Colon (tissue), 2 donors: ENCODE measurements at regions not wholly inside any gene's neighbourhood (a gene's known extent, or its start where the extent isn't known, plus 50 kb on each side); places are given as distances from the start of the nearest gene placed in this dataset.

Experiments used
- FAIRE-seq: peaks from 2 replicates; lab custom pipeline; 2012; peaks lifted over from hg19 to GRCh38; lab: Jason Lieb, UNC
- donor health status: control.
- donor health status: control.

- FAIRE-seq, result no peak
These were observed 807.8 kb upstream of the FOXG1 start for GRCh38 chr14:27958757-27959156.

- no peak for FAIRE-seq
These were observed 770.9 kb upstream of the FOXG1 start for GRCh38 chr14:27995691-27996090.

GRCh38 chr14:28001002-28001401 lies 765.6 kb upstream of the FOXG1 start:
- FAIRE-seq, result no peak

GRCh38 chr14:28012629-28013415 lies 753.8 kb upstream of the FOXG1 start:
- FAIRE-seq, result no peak

- no peak for FAIRE-seq
These were observed 746.5 kb upstream of the FOXG1 start for GRCh38 chr14:28020112-28020511.

- FAIRE-seq, result no peak
These were observed 742.7 kb upstream of the FOXG1 start for GRCh38 chr14:28023853-28024252.

GRCh38 chr14:28052251-28052650 lies 714.3 kb upstream of the FOXG1 start:
- FAIRE-seq, result no peak

- FAIRE-seq, result no peak
These were observed 711.6 kb upstream of the FOXG1 start for GRCh38 chr14:28055008-28055407.

GRCh38 chr14:28057359-28058296 lies 709.0 kb upstream of the FOXG1 start:
- no peak for FAIRE-seq

- FAIRE-seq, result no peak
These were observed 707.3 kb upstream of the FOXG1 start for GRCh38 chr14:28059254-28059653.

- FAIRE-seq, result no peak
These were observed 705.6 kb upstream of the FOXG1 start for GRCh38 chr14:28061006-28061405.

GRCh38 chr14:28077021-28077420 lies 689.6 kb upstream of the FOXG1 start:
- FAIRE-seq, result no peak

- FAIRE-seq, result no peak
These were observed 683.2 kb upstream of the FOXG1 start for GRCh38 chr14:28083389-28083788.

GRCh38 chr14:28088125-28088524 lies 678.5 kb upstream of the FOXG1 start:
- no peak for FAIRE-seq

GRCh38 chr14:28097585-28097984 lies 669.0 kb upstream of the FOXG1 start:
- no peak for FAIRE-seq

GRCh38 chr14:28098856-28099255 lies 667.7 kb upstream of the FOXG1 start:
- FAIRE-seq, result no peak

- no peak for FAIRE-seq
These were observed 664.6 kb upstream of the FOXG1 start for GRCh38 chr14:28102001-28102400.

GRCh38 chr14:28102814-28103213 lies 663.8 kb upstream of the FOXG1 start:
- FAIRE-seq, result no peak

GRCh38 chr14:28113311-28113710 lies 653.3 kb upstream of the FOXG1 start:
- no peak for FAIRE-seq

- FAIRE-seq, result no peak
These were observed 649.9 kb upstream of the FOXG1 start for GRCh38 chr14:28116716-28117115.

- no peak for FAIRE-seq
These were observed 646.7 kb upstream of the FOXG1 start for GRCh38 chr14:28119849-28120248.

- FAIRE-seq, result no peak
These were observed 646.2 kb upstream of the FOXG1 start for GRCh38 chr14:28120391-28120790.
